CD1c-positive myeloid dendritic cell (primary cell): ENCODE measurements at regions not wholly inside any gene's neighbourhood (a gene's known extent, or its start where the extent isn't known, plus 50 kb on each side); places are given as distances from the start of the nearest gene placed in this dataset.
"Not testable (repeated sequence)": the region's sequence is repeated elsewhere in the genome, so short reads cannot be mapped to it uniquely, and the experiment has no call there.

ENCODE experiments used
- DNase-seq: peaks from one replicate; pipeline ENCODE4 v3.0.0-alpha.2; 2016; ENCODE audit errors: extremely low spot score

- DNase-seq, result no peak
Measured at GRCh38 chr12:113573148-113573547, 101.5 kb upstream of the LHX5 start.

- no peak for DNase-seq
Measured at GRCh38 chr12:113571713-113572112, 100.0 kb upstream of the LHX5 start.

- no peak for DNase-seq
Measured at GRCh38 chr12:113569806-113570205, 98.1 kb upstream of the LHX5 start.

GRCh38 chr12:113568021-113568420 lies 96.3 kb upstream of the LHX5 start:
- no peak for DNase-seq

GRCh38 chr12:113565368-113565767 lies 93.7 kb upstream of the LHX5 start:
- no peak for DNase-seq

- no peak for DNase-seq
Measured at GRCh38 chr12:113561068-113561780, 89.6 kb upstream of the LHX5 start.

GRCh38 chr12:113559466-113559865 lies 87.8 kb upstream of the LHX5 start:
- no peak for DNase-seq

GRCh38 chr12:113555226-113555625 lies 83.6 kb upstream of the LHX5 start:
- DNase-seq, result no peak

GRCh38 chr12:113552760-113553159 lies 81.1 kb upstream of the LHX5 start:
- DNase-seq, result no peak

GRCh38 chr12:113551563-113551962 lies 79.9 kb upstream of the LHX5 start:
- DNase-seq, result no peak

GRCh38 chr12:113548467-113548866 lies 76.8 kb upstream of the LHX5 start:
- DNase-seq, result no peak

GRCh38 chr12:113546916-113547863 lies 75.5 kb upstream of the LHX5 start:
- DNase-seq, result no peak

GRCh38 chr12:113537751-113538087 lies 66.0 kb upstream of the LHX5 start:
- DNase-seq, result no peak

GRCh38 chr12:113537046-113537750 lies 65.5 kb upstream of the LHX5 start:
- no peak for DNase-seq

- no peak for DNase-seq
Measured at GRCh38 chr12:113535100-113535499, 63.4 kb upstream of the LHX5 start.

- DNase-seq, result no peak
Measured at GRCh38 chr12:113534555-113534954, 62.9 kb upstream of the LHX5 start.

- DNase-seq, result no peak
Measured at GRCh38 chr12:113533842-113534375, 62.2 kb upstream of the LHX5 start.

GRCh38 chr12:113532292-113532691 lies 60.6 kb upstream of the LHX5 start:
- DNase-seq, result no peak

- not testable (repeated sequence) for DNase-seq
Measured at GRCh38 chr12:113531073-113531472, 59.4 kb upstream of the LHX5 start.

- DNase-seq, result no peak
Measured at GRCh38 chr12:113528606-113529293, 57.1 kb upstream of the LHX5 start.

- DNase-seq, result no peak
Measured at GRCh38 chr12:113525066-113525465, 53.4 kb upstream of the LHX5 start.

GRCh38 chr12:113524495-113524894 lies 52.8 kb upstream of the LHX5 start:
- no peak for DNase-seq
